HepG2 (cell line): ENCODE measurements at regions not wholly inside any gene's neighbourhood (a gene's known extent, or its start where the extent isn't known, plus 50 kb on each side); places are given as distances from the start of the nearest gene placed in this dataset.

Experiments
- CTCF ChIP-seq: sonication (generic); formaldehyde crosslinking; IDR thresholded peaks from 2 replicates; pipeline ENCODE4 v1.5.0; 2020; ENCODE audit warnings: mild to moderate bottlenecking, missing genetic modification reagents, moderate library complexity
- EZH2 ChIP-seq: conservative IDR thresholded peaks from 2 replicates; pipeline ENCODE4 v1.6.1; 2012; ENCODE audit warnings: mild to moderate bottlenecking, low read depth, low read length, moderate library complexity
- FOXA1 ChIP-seq, 2 experiments: fragments of 450-650 bp in 1 of 2; sonication (generic) in 1 of 2; formaldehyde crosslinking in 1 of 2; IDR thresholded peaks; 2 replicates each; pipeline versions ENCODE4 v1.4.0 to v1.6.1; 2016 to 2020; ENCODE audit warnings: missing genetic modification reagents in 1 of 2
- HMGXB3 ChIP-seq: sonication (generic); formaldehyde crosslinking; IDR thresholded peaks from 2 replicates; pipeline ENCODE4 v1.4.0; 2020; ENCODE audit warnings: missing genetic modification reagents, borderline replicate concordance
- HNRNPUL1 ChIP-seq: fragments of 200-400 bp; formaldehyde crosslinking; IDR thresholded peaks from 2 replicates; pipeline ENCODE4 v1.6.1; 2017; ENCODE audit warnings: low read depth, mild to moderate bottlenecking, low read length, moderate library complexity
- MIER2 ChIP-seq: IDR thresholded peaks from 2 replicates; pipeline ENCODE4 v1.6.1; 2016; ENCODE audit warnings: missing biosample characterization, missing genetic modification reagents
- THAP7 ChIP-seq: sonication (generic); formaldehyde crosslinking; IDR thresholded peaks from 2 replicates; pipeline ENCODE4 v1.8.1; 2023; ENCODE audit warnings: mild to moderate bottlenecking, missing genetic modification reagents
- ZKSCAN8 ChIP-seq: IDR thresholded peaks from 2 replicates; pipeline ENCODE4 v1.6.1; 2016; ENCODE audit warnings: borderline replicate concordance, missing genetic modification reagents, missing compliant biosample characterization
- ZNF703 ChIP-seq: sonication (generic); formaldehyde crosslinking; IDR thresholded peaks from 2 replicates; pipeline ENCODE4 v1.5.1; 2020; ENCODE audit warnings: missing genetic modification reagents, mild to moderate bottlenecking, moderate library complexity, borderline replicate concordance

- TF ChIP-seq EZH2 (no peak), CTCF (CRISPR knock-in tag) (no peak), HMGXB3 (CRISPR knock-in tag) (no peak), MIER2 (CRISPR knock-in tag) (no peak), FOXA1 (IDR thresholded peaks at IDR 0.05) (no peak), FOXA1 (CRISPR knock-in tag; IDR thresholded peaks at IDR 0.05) (no peak), THAP7 (no peak), ZNF703 (CRISPR knock-in tag) (no peak), ZKSCAN8 (no peak), HNRNPUL1 (no peak)
Observed at GRCh38 chr2:172672114-172672513, 63.5 kb upstream of the RAPGEF4 start.
